HEK293 (cell line): ENCODE measurements at regions not wholly inside any gene's neighbourhood (a gene's known extent, or its start where the extent isn't known, plus 50 kb on each side); places are given as distances from the start of the nearest gene placed in this dataset.

Source experiments
- CTCF ChIA-PET: fragments of 350-600 bp; formaldehyde crosslinking; extraction: SDS; loops from one replicate; lab custom pipeline; 2021; ENCODE audit warnings: antibody characterized with exemption; lab: Yijun Ruan, JAX
- POLR2A ChIA-PET: fragments of 300-600 bp; formaldehyde crosslinking; extraction: SDS; loops from one replicate; lab custom pipeline; 2020; ENCODE audit warnings: antibody characterized with exemption, inconsistent platforms; lab: Yijun Ruan, JAX
- H3K27ac ChIP-seq: fragments of 200-500 bp; sonication (Bioruptor generic); 2 replicates; pipeline ENCODE4 v1.5.1; 2014; ENCODE audit warnings: low read depth, low read length, control low read depth, inconsistent platforms; ENCODE audit errors: extremely low read depth
- H3K36me3 ChIP-seq, 2 experiments: fragments of 200-500 bp in 1 of 2; sonication (Bioruptor generic) in 1 of 2; 1 replicate in 1 of 2; 2 replicates in 1 of 2; pipeline ENCODE4 v1.5.1; 2014 to 2017; ENCODE audit warnings: inconsistent platforms in 2 of 2, low read length in 2 of 2; ENCODE audit not compliant: control insufficient read depth in 2 of 2, insufficient read depth in 1 of 2
- H3K4me1 ChIP-seq: fragments of 200-500 bp; sonication (Bioruptor generic); 2 replicates; pipeline ENCODE4 v1.5.1; 2014; ENCODE audit warnings: mild to moderate bottlenecking, low read length, inconsistent platforms; ENCODE audit not compliant: control insufficient read depth, insufficient read depth
- H3K4me3 ChIP-seq: 2 replicates; pipeline ENCODE4 v1.5.1; 2011; ENCODE audit warnings: low read depth, mild to moderate bottlenecking, control low read depth, low read length, moderate library complexity
- H3K9me3 ChIP-seq: fragments of 200-500 bp; sonication (Bioruptor generic); 2 replicates; pipeline ENCODE4 v1.5.1; 2014; ENCODE audit warnings: low read depth, low read length, inconsistent platforms; ENCODE audit not compliant: control insufficient read depth, insufficient read depth
- GFI1B ChIP-seq: fragments of 450-650 bp; formaldehyde crosslinking; IDR thresholded peaks from 2 replicates; pipeline ENCODE4 v1.5.1; 2016; ENCODE audit warnings: missing biosample characterization, missing genetic modification characterization
- HOXC10 ChIP-seq: sonication (generic); formaldehyde crosslinking; IDR thresholded peaks from 2 replicates; pipeline ENCODE4 v1.8.1; 2023; ENCODE audit warnings: mild to moderate bottlenecking, missing genetic modification reagents
- KLF8 ChIP-seq: fragments of 450-650 bp; formaldehyde crosslinking; IDR thresholded peaks from 2 replicates; pipeline ENCODE4 v1.5.1; 2016; ENCODE audit warnings: missing biosample characterization, missing genetic modification characterization
- SALL2 ChIP-seq: fragments of 450-650 bp; formaldehyde crosslinking; IDR thresholded peaks from 2 replicates; pipeline ENCODE4 v1.5.0; 2017; ENCODE audit warnings: missing biosample characterization, mild to moderate bottlenecking, missing genetic modification characterization, borderline replicate concordance
- ZBTB7A ChIP-seq: fragments of 450-650 bp; formaldehyde crosslinking; IDR thresholded peaks from 2 replicates; pipeline ENCODE4 v1.5.1; 2016; ENCODE audit warnings: low read depth, missing biosample characterization, missing genetic modification characterization
- ZNF157 ChIP-seq: fragments of 450-650 bp; formaldehyde crosslinking; IDR thresholded peaks from 2 replicates; pipeline ENCODE4 v1.5.1; 2016; ENCODE audit warnings: missing biosample characterization, missing genetic modification characterization
- ZNF16 ChIP-seq: fragments of 450-650 bp; formaldehyde crosslinking; IDR thresholded peaks from 2 replicates; pipeline ENCODE4 v1.5.1; 2016; ENCODE audit warnings: low read depth, missing biosample characterization, missing genetic modification characterization
- ZNF184 ChIP-seq: fragments of 450-650 bp; IDR thresholded peaks from 2 replicates; pipeline ENCODE4 v1.5.1; 2018; ENCODE audit warnings: missing biosample characterization, mild to moderate bottlenecking, missing genetic modification characterization
- ZNF239 ChIP-seq: fragments of 450-650 bp; formaldehyde crosslinking; IDR thresholded peaks from 2 replicates; pipeline ENCODE4 v1.5.1; 2016; ENCODE audit warnings: missing biosample characterization, missing genetic modification characterization
- ZNF292 ChIP-seq: fragments of 450-650 bp; formaldehyde crosslinking; IDR thresholded peaks from 2 replicates; pipeline ENCODE4 v1.5.1; 2016; ENCODE audit warnings: low read depth, missing biosample characterization, missing genetic modification characterization, borderline replicate concordance
- ZNF311 ChIP-seq: fragments of 450-650 bp; formaldehyde crosslinking; IDR thresholded peaks from 2 replicates; pipeline ENCODE4 v1.5.1; 2017; ENCODE audit warnings: missing biosample characterization, missing genetic modification characterization, borderline replicate concordance
- ZNF37A ChIP-seq: fragments of 450-650 bp; IDR thresholded peaks from 2 replicates; pipeline ENCODE4 v1.5.1; 2018; ENCODE audit warnings: missing biosample characterization, missing genetic modification characterization
- ZNF423 ChIP-seq: fragments of 450-650 bp; formaldehyde crosslinking; IDR thresholded peaks from 2 replicates; pipeline ENCODE4 v1.5.1; 2016; ENCODE audit warnings: missing biosample characterization, missing genetic modification characterization
- ZNF48 ChIP-seq: fragments of 450-650 bp; formaldehyde crosslinking; IDR thresholded peaks from 2 replicates; pipeline ENCODE4 v1.5.1; 2016; ENCODE audit warnings: missing biosample characterization, missing genetic modification characterization
- ZNF521 ChIP-seq: fragments of 450-650 bp; formaldehyde crosslinking; IDR thresholded peaks from 2 replicates; pipeline ENCODE4 v1.5.1; 2017; ENCODE audit warnings: missing biosample characterization, mild to moderate bottlenecking, missing genetic modification characterization
- ZNF529 ChIP-seq: fragments of 450-650 bp; formaldehyde crosslinking; IDR thresholded peaks from 2 replicates; pipeline ENCODE4 v1.5.1; 2017; ENCODE audit warnings: missing genetic modification characterization, missing biosample characterization; ENCODE audit not compliant: insufficient replicate concordance
- ZNF610 ChIP-seq: fragments of 450-650 bp; formaldehyde crosslinking; IDR thresholded peaks from 2 replicates; pipeline ENCODE4 v1.5.1; 2016; ENCODE audit warnings: missing biosample characterization, missing genetic modification characterization, borderline replicate concordance
- ZSCAN18 ChIP-seq: fragments of 450-650 bp; formaldehyde crosslinking; IDR thresholded peaks from 2 replicates; pipeline ENCODE4 v1.5.1; 2016; ENCODE audit warnings: missing biosample characterization, missing genetic modification characterization
- TF ChIP-seq, protein P1 (sequence below): fragments of 450-650 bp; formaldehyde crosslinking; IDR thresholded peaks from 2 replicates; pipeline ENCODE4 v1.5.1; 2016; ENCODE audit warnings: missing biosample characterization, missing genetic modification characterization, low read depth
- TF ChIP-seq, protein P2 (sequence below): fragments of 450-650 bp; formaldehyde crosslinking; IDR thresholded peaks from 2 replicates; pipeline ENCODE4 v1.5.1; 2016; ENCODE audit warnings: missing biosample characterization, missing genetic modification characterization
- TF ChIP-seq, protein P3 (sequence below): sonication (generic); formaldehyde crosslinking; IDR thresholded peaks from 2 replicates; pipeline ENCODE4 v1.8.1; 2022; ENCODE audit warnings: mild to moderate bottlenecking, moderate library complexity, missing genetic modification reagents

GRCh38 chr7:85686401-85687181 is 499.7 kb upstream of the SEMA3D start:
- H3K9me3 ChIP-seq: no peaks in the 10 kb centered on the region
- no peak for TF ChIP-seq ZNF16 (tag by site-specific recombination)
- TF ChIP-seq, all 188 proteins: peak for 0
- Histone ChIP-seq H3K27ac (no peak overlapping the region), H3K36me3 (no peaks in the 10 kb centered on the region), H3K4me3 (no peak overlapping the region), H3K4me1 (no peaks in the 10 kb centered on the region)
- ChIA-PET POLR2A (no interaction called here), CTCF (interaction anchor here (0.5 to 1.1 kb wide), 3 partner anchors 9 to 180 kb away, joined by 3 to 4 read pairs (median 4); no protein-coding TSS in a partner anchor)

DNA sequence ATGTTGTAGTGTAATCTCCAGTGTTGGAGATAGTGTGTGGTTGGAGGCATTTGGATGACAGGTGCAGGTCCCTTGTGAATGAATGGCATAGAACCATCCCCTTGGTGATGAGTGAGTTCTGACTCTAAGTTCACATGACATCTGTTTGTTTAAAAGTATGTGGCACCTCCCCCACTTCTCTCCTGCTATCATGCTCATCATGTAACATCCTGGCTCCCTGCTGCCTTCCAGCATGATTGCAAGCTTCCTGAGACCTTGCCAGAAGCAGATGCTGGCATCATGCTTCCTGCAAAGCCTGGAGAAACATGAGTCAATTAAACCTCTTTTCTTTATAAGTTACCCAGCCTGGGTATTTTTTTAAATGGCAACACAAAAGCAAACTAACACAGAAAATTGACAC is 499.0 kb upstream of the SEMA3D start:
- Histone ChIP-seq H3K9me3 (no peaks in the 10 kb centered on the region), H3K4me3 (no peak overlapping the region), H3K36me3 (no peaks in the 10 kb centered on the region), H3K4me1 (no peaks in the 10 kb centered on the region), H3K27ac (no peak overlapping the region)
- POLR2A ChIA-PET: no interaction called here
- CTCF ChIA-PET: interaction anchor here (0.7 kb wide), 1 partner anchor 14 kb away, joined by 4 read pairs; no protein-coding TSS in a partner anchor
- TF ChIP-seq ZNF610 (tag by site-specific recombination) (no peak), ZNF239 (no peak), ZNF292 (tag by site-specific recombination) (no peak), HOXC10 (no peak), ZNF423 (tag by site-specific recombination) (no peak), ZNF157 (tag by site-specific recombination) (no peak)

- TF ChIP-seq SALL2 (tag by site-specific recombination): no peak
- TF ChIP-seq, protein P1, sequence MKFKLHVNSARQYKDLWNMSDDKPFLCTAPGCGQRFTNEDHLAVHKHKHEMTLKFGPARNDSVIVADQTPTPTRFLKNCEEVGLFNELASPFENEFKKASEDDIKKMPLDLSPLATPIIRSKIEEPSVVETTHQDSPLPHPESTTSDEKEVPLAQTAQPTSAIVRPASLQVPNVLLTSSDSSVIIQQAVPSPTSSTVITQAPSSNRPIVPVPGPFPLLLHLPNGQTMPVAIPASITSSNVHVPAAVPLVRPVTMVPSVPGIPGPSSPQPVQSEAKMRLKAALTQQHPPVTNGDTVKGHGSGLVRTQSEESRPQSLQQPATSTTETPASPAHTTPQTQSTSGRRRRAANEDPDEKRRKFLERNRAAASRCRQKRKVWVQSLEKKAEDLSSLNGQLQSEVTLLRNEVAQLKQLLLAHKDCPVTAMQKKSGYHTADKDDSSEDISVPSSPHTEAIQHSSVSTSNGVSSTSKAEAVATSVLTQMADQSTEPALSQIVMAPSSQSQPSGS (tag by site-specific recombination): peak; percentile 72
- ChIA-PET POLR2A (no interaction called here), CTCF (no interaction called here)
- no peak overlapping the region for H3K4me3 ChIP-seq
- H3K4me1 ChIP-seq: no peaks in the 10 kb centered on the region
- no peak overlapping the region for H3K27ac ChIP-seq
- H3K36me3 ChIP-seq: no peaks in the 10 kb centered on the region
- no peaks in the 10 kb centered on the region for H3K9me3 ChIP-seq
These were observed 496.2 kb upstream of the SEMA3D start for GRCh38 chr7:85682833-85683620.

DNA sequence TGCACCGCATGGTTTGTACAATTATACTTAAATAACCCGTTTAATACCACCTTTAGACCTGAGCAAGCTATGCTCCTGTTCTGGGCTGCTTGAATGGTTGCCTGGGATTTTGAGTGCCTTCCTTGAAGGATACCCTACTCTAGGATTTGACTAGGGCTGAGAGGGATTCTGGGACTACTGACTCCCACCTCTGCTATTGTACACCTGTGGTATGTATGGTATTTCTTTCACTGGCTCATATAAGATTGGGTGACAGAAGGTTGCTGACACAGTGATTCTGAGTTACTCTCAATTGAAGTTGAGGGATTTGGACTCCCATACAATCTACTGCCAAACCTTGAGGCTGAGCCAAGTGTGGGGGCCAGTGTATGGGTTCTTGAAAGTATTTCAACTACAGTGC is 494.4 kb upstream of the SEMA3D start:
- Histone ChIP-seq H3K4me3 (no peak overlapping the region), H3K4me1 (no peaks in the 10 kb centered on the region), H3K27ac (no peak overlapping the region), H3K36me3 (no peaks in the 10 kb centered on the region), H3K9me3 (no peaks in the 10 kb centered on the region)
- CTCF ChIA-PET: no interaction called here
- POLR2A ChIA-PET: no interaction called here
- TF ChIP-seq ZNF48 (no peak), ZSCAN18 (tag by site-specific recombination) (no peak), HOXC10 (no peak), ZNF37A (tag by site-specific recombination) (no peak), ZNF521 (tag by site-specific recombination) (no peak), ZBTB7A (no peak), KLF8 (no peak), GFI1B (tag by site-specific recombination) (no peak), ZNF529 (no peak), ZNF184 (tag by site-specific recombination) (no peak), ZNF311 (no peak)
- TF ChIP-seq, protein P2, sequence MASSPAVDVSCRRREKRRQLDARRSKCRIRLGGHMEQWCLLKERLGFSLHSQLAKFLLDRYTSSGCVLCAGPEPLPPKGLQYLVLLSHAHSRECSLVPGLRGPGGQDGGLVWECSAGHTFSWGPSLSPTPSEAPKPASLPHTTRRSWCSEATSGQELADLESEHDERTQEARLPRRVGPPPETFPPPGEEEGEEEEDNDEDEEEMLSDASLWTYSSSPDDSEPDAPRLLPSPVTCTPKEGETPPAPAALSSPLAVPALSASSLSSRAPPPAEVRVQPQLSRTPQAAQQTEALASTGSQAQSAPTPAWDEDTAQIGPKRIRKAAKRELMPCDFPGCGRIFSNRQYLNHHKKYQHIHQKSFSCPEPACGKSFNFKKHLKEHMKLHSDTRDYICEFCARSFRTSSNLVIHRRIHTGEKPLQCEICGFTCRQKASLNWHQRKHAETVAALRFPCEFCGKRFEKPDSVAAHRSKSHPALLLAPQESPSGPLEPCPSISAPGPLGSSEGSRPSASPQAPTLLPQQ (tag by site-specific recombination): no peak
- TF ChIP-seq, protein P3, sequence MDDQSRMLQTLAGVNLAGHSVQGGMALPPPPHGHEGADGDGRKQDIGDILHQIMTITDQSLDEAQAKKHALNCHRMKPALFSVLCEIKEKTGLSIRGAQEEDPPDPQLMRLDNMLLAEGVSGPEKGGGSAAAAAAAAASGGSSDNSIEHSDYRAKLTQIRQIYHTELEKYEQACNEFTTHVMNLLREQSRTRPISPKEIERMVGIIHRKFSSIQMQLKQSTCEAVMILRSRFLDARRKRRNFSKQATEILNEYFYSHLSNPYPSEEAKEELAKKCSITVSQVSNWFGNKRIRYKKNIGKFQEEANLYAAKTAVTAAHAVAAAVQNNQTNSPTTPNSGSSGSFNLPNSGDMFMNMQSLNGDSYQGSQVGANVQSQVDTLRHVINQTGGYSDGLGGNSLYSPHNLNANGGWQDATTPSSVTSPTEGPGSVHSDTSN (CRISPR knock-in tag): no peak
